HCEC 1CT (cell line): ENCODE measurements at regions not wholly inside any gene's neighbourhood (a gene's known extent, or its start where the extent isn't known, plus 50 kb on each side); places are given as distances from the start of the nearest gene placed in this dataset.
"Not testable (repeated sequence)": the region's sequence is repeated elsewhere in the genome, so short reads cannot be mapped to it uniquely, and the experiment has no call there.

Source experiments
- DNase-seq: peaks from one replicate; pipeline ENCODE4 v3.0.0-alpha.2; 2017

DNA sequence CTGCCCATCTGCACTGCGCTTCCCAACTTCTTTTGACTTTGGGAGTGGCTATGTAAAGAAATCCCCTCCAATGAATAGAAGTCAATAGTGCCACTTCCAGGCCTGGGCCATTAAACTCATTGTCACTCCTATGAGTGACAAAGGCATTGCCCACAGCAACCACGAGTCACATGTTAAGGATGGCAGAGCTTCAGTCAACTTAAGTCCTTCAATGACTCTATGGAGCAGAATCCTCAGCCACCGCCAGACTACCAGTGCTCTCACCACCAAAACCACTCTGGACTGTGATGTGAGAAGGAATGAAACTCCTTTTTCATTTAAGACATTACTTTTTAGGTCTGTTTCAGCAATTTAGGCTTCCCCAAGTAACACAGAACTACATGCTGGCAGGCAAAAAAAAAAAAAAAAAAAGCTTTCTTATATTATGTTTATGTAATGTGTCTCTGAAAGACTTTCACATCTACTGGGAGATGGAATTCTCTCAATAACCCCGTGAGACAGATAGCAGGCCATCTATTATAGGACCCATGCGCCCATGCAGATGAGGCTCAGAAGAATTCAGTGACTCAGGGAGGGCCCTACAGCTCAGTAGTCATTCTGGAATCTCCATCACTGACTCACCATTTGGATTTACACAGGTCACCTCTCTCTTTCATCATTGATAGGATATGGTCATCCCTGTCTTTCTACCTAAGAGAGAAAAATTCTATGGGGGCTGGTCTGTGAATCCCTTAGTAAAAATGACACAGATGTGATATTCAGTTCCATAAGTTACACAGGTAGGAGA lies 180.5 kb downstream of the CEMIP2 start:
- DNase-seq: peak; percentile 49

DNA sequence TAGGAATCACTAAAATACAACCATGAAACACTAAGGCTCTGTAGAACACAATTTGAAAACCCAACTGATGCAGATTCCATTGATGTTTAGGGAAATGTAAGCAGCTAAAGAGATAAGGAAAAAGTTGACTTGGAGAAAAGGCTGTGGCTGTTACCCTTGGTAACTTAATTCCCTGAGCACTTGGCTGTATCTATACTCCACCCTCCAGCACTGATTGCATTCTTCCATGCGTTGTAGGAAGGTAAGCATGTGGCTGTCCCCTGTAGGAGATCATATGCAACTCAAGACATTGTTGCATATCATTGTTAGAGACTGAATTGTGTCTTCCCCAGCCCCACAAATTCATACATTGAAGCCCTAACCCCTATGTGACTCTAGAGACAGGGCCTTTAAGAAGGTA lies 184.5 kb downstream of the CEMIP2 start:
- DNase-seq: no peak

DNA sequence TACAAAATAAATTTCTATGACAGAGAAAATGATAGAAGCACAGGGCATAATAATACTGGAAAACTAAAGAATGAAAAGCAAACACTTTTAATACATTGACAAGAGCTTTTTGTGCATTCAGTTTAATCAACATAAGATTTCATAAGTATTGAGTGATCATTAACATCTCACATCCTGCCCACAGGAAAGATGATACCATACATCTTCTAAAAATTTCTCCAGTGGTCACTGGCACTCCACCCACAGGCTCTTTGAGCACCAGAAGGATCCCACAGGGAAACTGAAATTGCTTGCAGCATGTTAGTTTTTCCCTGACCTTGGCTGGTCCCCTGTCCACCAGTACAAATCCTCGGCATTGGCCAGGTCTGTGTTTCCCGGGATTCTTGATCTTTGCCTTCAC lies 186.0 kb downstream of the CEMIP2 start:
- no peak for DNase-seq

- DNase-seq: no peak
Measured at GRCh38 chr9:71581101-71581500, 187.2 kb downstream of the CEMIP2 start.

GRCh38 chr9:71571186-71571585 lies 197.1 kb downstream of the CEMIP2 start:
- DNase-seq: no peak

DNA sequence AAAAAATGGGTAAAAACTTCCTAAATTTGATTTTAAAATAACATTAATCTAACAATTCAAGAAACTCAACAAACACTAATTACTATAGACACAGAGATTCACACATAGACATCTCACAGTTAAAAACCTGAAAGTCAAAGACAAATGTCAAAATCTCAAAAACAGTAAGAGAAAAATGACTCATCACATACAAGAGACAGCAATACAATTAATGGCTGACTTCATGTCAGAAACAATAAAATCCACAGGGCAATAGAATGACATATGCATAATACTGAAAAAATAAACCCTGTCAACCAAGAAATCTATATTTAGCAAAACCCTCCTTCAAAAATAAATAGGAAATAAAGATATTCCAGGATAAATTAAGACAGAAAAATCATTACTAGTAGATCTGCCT lies 200.4 kb downstream of the CEMIP2 start:
- DNase-seq: no peak

DNA sequence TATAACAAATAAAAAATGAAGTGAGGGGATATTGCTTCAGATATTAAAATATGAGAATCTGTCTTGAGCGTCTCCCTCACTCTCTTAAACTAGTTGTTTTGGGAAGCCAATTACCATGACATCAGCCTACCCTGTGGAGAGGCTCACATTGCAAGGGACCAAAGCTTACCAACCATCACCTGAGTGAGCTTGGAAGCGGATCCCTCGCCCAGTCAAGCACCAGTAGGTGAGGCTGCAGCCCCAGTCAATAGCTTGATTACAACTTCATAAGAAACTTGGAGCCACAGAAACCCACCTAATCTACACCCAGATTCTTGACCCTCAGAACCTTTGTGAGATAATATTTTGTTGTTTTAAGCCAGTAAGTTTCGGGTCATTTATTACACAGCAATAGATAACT lies 206.2 kb downstream of the CEMIP2 start:
- no peak for DNase-seq

DNA sequence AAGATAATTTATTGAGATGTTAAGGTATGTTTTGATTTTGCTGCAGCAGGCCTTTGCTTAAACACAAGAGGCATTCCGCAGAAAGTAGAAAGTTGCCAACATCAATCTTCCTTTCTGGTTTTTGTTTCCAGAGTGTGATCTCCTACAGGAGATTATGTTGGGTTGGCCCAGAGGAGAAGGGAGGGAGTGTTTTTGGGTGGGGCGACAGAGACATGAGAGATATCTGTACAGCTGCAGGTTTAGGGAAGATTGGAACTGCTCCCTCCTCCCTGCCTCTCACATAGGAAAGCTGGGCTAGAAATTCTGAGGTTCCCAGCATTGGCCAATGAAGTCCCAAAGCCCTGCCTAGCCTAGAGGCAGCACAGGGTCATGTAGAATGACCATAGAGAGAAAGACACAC lies 211.0 kb downstream of the CEMIP2 start:
- DNase-seq: no peak

DNA sequence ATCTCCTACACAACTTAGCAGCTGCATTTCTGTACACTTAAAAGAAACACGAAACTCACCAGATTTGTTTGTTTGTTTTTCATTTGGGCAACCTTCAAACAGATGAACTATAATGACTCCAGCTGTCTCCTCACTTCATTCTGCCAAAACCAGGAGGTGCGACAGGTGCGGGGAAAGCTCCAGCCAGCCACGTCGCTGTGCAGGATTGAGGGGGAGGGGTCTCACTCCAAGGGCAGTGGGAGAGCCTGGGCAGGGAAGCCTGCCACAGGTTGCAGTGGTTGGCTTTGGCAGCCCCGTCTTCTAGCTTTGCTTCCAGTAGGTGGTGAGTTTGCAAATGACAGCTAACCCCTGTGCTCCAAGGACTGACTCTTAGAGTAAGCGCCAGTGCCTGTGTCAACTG lies 215.8 kb downstream of the CEMIP2 start:
- no peak for DNase-seq

- no peak for DNase-seq
Measured at GRCh38 chr9:71549023-71549422, 219.3 kb downstream of the CEMIP2 start.

GRCh38 chr9:71544464-71544863 lies 223.8 kb downstream of the CEMIP2 start:
- DNase-seq: no peak

- DNase-seq: no peak
Measured at GRCh38 chr9:71541436-71541835, 226.9 kb downstream of the CEMIP2 start.

DNA sequence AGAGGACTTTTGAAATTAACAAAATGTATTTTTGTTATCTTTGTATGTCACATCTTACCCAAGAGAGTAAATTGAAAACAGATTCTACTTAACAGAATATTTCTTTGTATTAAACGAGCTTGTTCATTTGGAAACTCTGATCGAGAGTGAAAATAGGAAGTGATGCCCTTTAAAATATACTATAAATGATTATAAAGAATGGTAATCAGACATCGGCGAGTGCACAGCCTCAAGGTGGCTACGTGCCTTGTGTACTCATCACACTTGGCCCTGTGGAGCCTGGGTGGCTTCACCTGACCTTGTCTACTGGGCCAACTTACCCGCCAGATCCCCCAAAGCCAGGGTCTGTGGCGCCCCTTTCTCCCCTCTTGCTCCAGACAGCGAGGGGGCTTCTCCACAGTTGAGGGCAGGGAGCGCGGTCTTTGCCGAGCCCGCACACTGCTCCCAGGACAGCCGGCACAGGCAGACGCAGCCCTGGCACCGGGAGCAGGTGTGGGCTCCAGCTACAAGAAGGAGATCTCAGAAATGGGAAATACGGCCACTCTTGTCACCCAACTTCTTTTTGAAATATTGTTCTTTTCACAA lies 243.2 kb downstream of the CEMIP2 start:
- no peak for DNase-seq

DNA sequence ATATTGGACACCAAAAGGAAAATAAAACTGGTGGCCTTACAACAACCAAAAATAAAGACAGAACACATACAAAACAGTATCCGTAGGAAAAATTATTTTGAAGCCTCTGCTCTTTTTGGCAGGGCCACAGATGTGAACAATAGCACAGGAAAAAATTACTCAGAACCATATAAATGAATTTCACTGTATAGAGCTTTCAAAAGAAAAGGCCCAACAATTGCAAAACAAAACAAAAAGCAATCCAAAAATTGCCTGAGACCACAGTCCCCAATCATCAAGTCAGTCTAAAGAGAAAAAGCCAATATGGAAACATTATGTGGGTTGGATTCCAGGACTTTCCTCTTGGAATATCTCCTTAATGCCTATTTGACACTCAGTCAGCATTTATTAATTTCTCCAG lies 243.8 kb downstream of the CEMIP2 start:
- DNase-seq: no peak

DNA sequence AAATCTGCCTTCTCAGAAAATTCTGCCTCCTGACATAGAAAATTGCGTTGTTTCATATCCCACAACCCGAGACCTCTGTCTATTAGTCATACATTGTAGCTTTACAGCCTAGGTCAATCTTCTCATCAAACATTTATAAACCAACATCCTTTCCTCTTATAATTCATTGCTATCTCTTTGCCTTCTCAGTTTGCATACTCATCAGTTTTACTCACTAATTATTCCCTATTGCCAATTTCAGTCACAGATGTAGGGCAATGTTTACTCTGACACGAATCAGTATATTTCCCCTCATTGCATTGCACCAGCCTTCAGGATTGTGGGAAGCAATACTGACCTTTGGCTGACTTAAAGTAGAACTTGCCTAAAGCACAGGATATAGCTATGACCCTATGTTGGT lies 247.2 kb downstream of the CEMIP2 start:
- DNase-seq: no peak

DNA sequence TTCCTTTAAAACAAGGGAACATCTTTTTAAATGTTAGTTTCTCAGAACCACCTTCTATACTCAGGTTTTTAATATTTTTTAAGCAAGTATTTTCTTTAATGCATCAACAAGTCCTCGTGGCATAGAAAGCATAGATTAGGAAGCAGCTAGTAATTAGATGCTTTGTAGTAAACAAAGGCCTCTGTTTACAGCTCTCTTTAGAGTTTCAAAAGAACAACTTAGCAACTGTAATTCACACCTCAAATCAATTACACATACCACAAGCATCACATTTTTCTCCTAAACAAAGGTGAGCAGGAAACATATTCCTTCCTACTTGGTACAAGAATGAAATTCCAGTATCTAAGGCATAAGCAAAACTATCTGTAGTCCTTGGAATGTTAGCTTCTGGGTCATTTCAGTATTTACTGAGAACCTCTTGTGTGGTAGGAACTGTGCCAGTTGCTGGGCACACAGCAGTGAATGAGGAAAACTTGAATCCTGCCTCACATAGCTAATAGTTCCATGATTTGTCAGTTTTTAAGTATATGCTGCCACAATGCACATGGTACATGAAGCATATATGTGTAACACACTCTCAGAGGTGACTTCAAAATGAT lies 249.1 kb downstream of the CEMIP2 start:
- DNase-seq: no peak

DNA sequence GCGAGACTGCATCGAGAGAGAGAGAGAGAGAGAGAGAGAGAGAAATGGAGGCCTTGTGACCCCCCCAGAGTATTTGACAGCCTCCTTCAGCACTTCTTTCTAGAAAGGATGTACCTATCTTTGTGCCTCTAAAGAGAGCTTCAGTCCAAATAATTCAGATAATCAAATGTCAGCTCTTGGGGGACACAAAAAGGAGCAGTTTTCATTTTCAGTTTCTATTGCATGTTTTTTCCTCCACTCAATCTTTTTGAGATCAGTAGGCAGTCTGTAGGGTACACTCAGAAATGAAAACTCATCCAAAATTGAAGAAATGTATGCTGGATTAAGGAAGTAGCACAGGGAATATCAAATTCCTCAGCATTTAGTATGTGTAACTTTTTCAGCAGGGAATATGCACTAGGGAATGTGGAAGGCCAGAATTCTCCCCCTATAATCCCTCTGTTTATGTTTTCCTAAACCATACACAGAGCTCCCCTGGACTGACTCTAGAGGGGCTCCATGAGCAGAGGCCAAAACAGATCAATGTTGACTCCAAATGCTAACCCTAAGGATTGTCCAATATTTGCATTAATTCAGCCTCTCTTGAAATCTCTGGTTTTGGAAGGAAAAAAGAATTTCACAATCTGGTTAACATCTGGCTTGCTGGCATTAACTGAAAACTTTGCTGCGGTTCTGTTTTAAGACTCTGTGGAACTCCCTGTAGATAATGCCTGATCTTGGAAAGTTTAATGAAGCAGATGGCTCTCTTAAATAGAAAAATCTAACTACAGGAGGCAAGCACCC lies 250.1 kb downstream of the CEMIP2 start:
- DNase-seq: no peak

- DNase-seq: no peak
Measured at GRCh38 chr9:71515626-71516025, 252.7 kb downstream of the CEMIP2 start.

- DNase-seq: no peak
Measured at GRCh38 chr9:71515107-71515506, 253.2 kb downstream of the CEMIP2 start.

- DNase-seq: no peak
Measured at GRCh38 chr9:71514344-71514975, 253.9 kb downstream of the CEMIP2 start.

GRCh38 chr9:71509054-71509453 lies 259.3 kb downstream of the CEMIP2 start:
- no peak for DNase-seq

DNA sequence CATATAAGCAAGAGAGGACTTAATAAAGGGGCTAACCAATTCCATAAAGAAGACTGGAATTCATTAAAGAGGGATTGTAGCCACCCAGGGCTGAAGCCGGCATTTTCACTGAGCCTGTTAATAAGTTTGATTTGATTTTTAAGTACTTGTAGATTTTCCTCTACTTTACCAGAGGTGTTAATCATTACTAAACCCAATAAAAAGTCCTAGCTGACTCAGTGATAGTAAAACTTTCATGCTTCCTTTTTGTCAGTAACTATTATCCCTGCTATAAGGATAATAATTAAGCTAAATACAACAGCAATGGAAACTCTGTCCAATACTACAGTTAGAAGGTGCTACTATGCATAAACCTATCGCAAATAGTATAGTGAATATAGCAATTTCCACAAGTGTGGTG lies 260.2 kb downstream of the CEMIP2 start:
- not testable (repeated sequence) for DNase-seq

- peak; percentile 70 for DNase-seq
Measured at GRCh38 chr9:71506821-71507220, 261.5 kb downstream of the CEMIP2 start.
